GM12878 (cell line): ENCODE measurements at regions not wholly inside any gene's neighbourhood (a gene's known extent, or its start where the extent isn't known, plus 50 kb on each side); places are given as distances from the start of the nearest gene placed in this dataset.

ENCODE experiments used
- ATAC-seq: fragments of 200-7000 bp; cut with Tn5 transposase; 3 replicates; pipeline ENCODE4 v1.9.1; 2020; ENCODE audit warnings: mild to moderate bottlenecking, moderate library complexity
- BruUV-seq: library from RNA; stranded (reverse); fragments of 400-500 nt; replicated peaks from 2 replicates; lab custom pipeline; 2021; lab: Mats Ljungman, UMichigan
- CTCF ChIA-PET: fragments of 300-600 bp; sonication (Branson Sonifier 250); formaldehyde crosslinking; extraction: SDS; loops from one replicate; lab custom pipeline; 2021; ENCODE audit warnings: inconsistent platforms; lab: Yijun Ruan, JAX
- POLR2A ChIA-PET: fragments of 350-600 bp; formaldehyde crosslinking; extraction: SDS; loops from one replicate; lab custom pipeline; 2021; ENCODE audit warnings: inconsistent platforms; lab: Charles Lee
- RAD21 ChIA-PET: fragments of 300-600 bp; sonication (Branson Sonifier 250); formaldehyde crosslinking; loops from one replicate; lab custom pipeline; 2023; ENCODE audit warnings: antibody characterized with exemption; ENCODE audit not compliant: unreplicated experiment; lab: Charles Lee
- SMC1A ChIA-PET: fragments of 300-600 bp; sonication (Branson Sonifier 250); formaldehyde crosslinking; loops from one replicate; lab custom pipeline; 2023; ENCODE audit not compliant: unreplicated experiment, uncharacterized antibody; lab: Charles Lee
- DNase-seq: peaks from one replicate; pipeline ENCODE4 v3.0.0-alpha.2; 2011; ENCODE audit warnings: low read depth, low spot score
- FAIRE-seq: peaks from 3 replicates; lab custom pipeline; 2011; peaks lifted over from hg19 to GRCh38; lab: Jason Lieb, UNC
- H2AFZ ChIP-seq: 2 replicates; pipeline ENCODE4 v1.6.0; 2011; ENCODE audit warnings: low read depth, low read length, control low read depth; ENCODE audit not compliant: control insufficient read depth
- H3K27ac ChIP-seq: 2 replicates; pipeline ENCODE4 v1.5.1; 2011; ENCODE audit warnings: control low read depth; ENCODE audit not compliant: control insufficient read depth, insufficient read depth
- H3K27me3 ChIP-seq, 2 experiments: replicated peaks in 1 of 2; 2 replicates each; pipeline versions ENCODE4 v1.6.0 to v1.6.1; 2011; ENCODE audit warnings: low read length in 1 of 2; ENCODE audit not compliant: control insufficient read depth in 2 of 2, insufficient read depth in 2 of 2
- H3K36me3 ChIP-seq, 2 experiments: 2 replicates each; pipeline ENCODE4 v1.5.1; 2011; ENCODE audit warnings: low read length in 1 of 2; ENCODE audit not compliant: control insufficient read depth in 2 of 2, insufficient read depth in 2 of 2
- H3K4me1 ChIP-seq: 2 replicates; pipeline ENCODE4 v1.6.1; 2011; ENCODE audit warnings: mild to moderate bottlenecking, low read length, moderate library complexity, mixed read lengths; ENCODE audit not compliant: control insufficient read depth, insufficient read depth
- H3K4me2 ChIP-seq: 2 replicates; pipeline ENCODE4 v1.6.0; 2011; ENCODE audit warnings: control low read depth; ENCODE audit not compliant: control insufficient read depth, insufficient read depth
- H3K4me3 ChIP-seq: fragments of 200-600 bp; sonication (generic); 2 replicates; pipeline ENCODE4 v1.5.1; 2016
- H3K79me2 ChIP-seq: 2 replicates; pipeline ENCODE4 v1.6.0; 2011; ENCODE audit warnings: low read length; ENCODE audit not compliant: control insufficient read depth, insufficient read depth
- H3K9ac ChIP-seq: 2 replicates; pipeline ENCODE4 v1.8.0; 2011; ENCODE audit warnings: low read length, control low read depth, mixed read lengths; ENCODE audit not compliant: control insufficient read depth, insufficient read depth
- H3K9me3 ChIP-seq: replicated peaks from 3 replicates; pipeline ENCODE4 v1.5.1; 2011; ENCODE audit warnings: mild to moderate bottlenecking, low read length; ENCODE audit not compliant: control insufficient read depth, insufficient read depth
- H4K20me1 ChIP-seq: 2 replicates; pipeline ENCODE4 v1.6.0; 2011; ENCODE audit not compliant: control insufficient read depth, insufficient read depth
- CHD4 ChIP-seq: fragments of 200-600 bp; sonication (generic); IDR thresholded peaks from 2 replicates; pipeline ENCODE4 v1.6.1; 2016; ENCODE audit warnings: mild to moderate bottlenecking
- KLF5 ChIP-seq: fragments of 450-650 bp; IDR thresholded peaks from 2 replicates; pipeline ENCODE4 v1.6.1; 2014; ENCODE audit warnings: mild to moderate bottlenecking; ENCODE audit not compliant: partially characterized antibody
- NR2F1 ChIP-seq: fragments of 450-650 bp; conservative IDR thresholded peaks from 2 replicates; pipeline ENCODE4 v1.6.1; 2017; ENCODE audit warnings: mild to moderate bottlenecking
- RUNX3 ChIP-seq: IDR thresholded peaks from 2 replicates; pipeline ENCODE4 v1.6.1; 2012; ENCODE audit warnings: low read length, inconsistent platforms
- SPI1 ChIP-seq: IDR thresholded peaks from 2 replicates; pipeline ENCODE4 v1.6.1; 2011; ENCODE audit warnings: low read depth, mild to moderate bottlenecking, low read length, moderate library complexity, borderline replicate concordance; ENCODE audit not compliant: insufficient read depth
- SREBF1 ChIP-seq: IDR thresholded peaks from 2 replicates; pipeline ENCODE4 v1.6.1; 2012; ENCODE audit warnings: mild to moderate bottlenecking, low read length
- ZNF384 ChIP-seq: IDR thresholded peaks from 2 replicates; pipeline ENCODE4 v1.6.1; 2012; ENCODE audit warnings: low read depth, mild to moderate bottlenecking, low read length, improper control_type of control experiment, borderline replicate concordance
- ZNF592 ChIP-seq: fragments of 450-650 bp; IDR thresholded peaks from 2 replicates; pipeline ENCODE4 v1.6.1; 2017; ENCODE audit warnings: mild to moderate bottlenecking, moderate library complexity
- WGBS: methylation state at CpG from one replicate; pipeline ENCODE4 v1.1.6; 2016; ENCODE audit warnings: low lambda C conversion rate; ENCODE audit not compliant: insufficient replicate concordance, insufficient coverage; ENCODE audit errors: missing lambda C conversion rate; 5-methylcytosine and 5-hydroxymethylcytosine counted together
- in situ Hi-C: fragments of 300-500 bp; cut with MboI; formaldehyde crosslinking; loops from 9 replicates; pipeline ENCODE4 v1.14.3; 2018; ENCODE audit warnings: mixed read lengths
- intact Hi-C: fragments of 100-400 bp; cut with micrococcal nuclease; formaldehyde crosslinking; loops from one replicate; pipeline ENCODE4 v1.14.2; 2022; ENCODE audit not compliant: unreplicated experiment

GRCh38 chr2:181141676-181142075, 161.3 kb downstream of the UBE2E3 start (continued):
- TF ChIP-seq ZNF592 (no peak), KLF5 (no peak), ZNF384 (no peak), NR2F1 (no peak), SREBF1 (no peak)
- TF ChIP-seq, all 136 proteins: peak for 0

DNA sequence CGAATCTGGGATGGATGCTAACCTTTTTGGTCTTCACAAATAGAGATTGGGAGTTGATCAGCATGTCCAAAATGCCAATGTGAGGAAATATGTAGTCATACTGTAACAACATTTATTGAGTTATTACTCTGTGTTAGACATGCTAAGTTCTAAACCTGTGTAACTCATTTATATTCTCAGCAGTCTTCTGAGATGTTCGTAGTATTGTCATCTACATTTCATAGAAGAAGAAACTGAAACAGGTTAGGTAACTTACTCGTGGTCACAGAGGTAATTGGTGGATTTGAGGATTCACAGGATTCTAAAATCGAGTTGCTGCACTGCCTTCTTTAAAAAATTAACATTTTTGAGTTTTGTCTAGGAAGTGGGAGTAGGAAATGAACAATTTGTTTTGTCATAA, 162.1 kb downstream of the UBE2E3 start:
- intact Hi-C loops, result no loop called here
- POLR2A ChIA-PET, result no interaction called here

More for the DNA sequence above, 162.1 kb downstream of the UBE2E3 start:
- no peaks in the 10 kb centered on the region for H3K27me3 ChIP-seq
- no peak overlapping the region for H3K9ac ChIP-seq
- ATAC-seq, result no peak
- H3K4me3 ChIP-seq, result no peak overlapping the region
- TF ChIP-seq CHD4, result no peak
- TF ChIP-seq RUNX3, result peak; percentile 55; the same call in 1 of the 2 replicates
- TF ChIP-seq SPI1, result no peak
- peak overlapping the region; percentile 44; the same call in 1 of the 2 replicates for H3K4me2 ChIP-seq
- FAIRE-seq, result peak; percentile 61
- no peaks in the 10 kb centered on the region for H3K79me2 ChIP-seq
- ChIA-PET SMC1A (interaction anchor here (1.1 to 2.1 kb wide), 5 partner anchors 12 to 42 kb away, joined by 3 to 6 read pairs (median 4); no protein-coding TSS in a partner anchor), RAD21 (interaction anchor here (2.6 kb wide), 1 partner anchor 12 kb away, joined by 7 read pairs; no protein-coding TSS in a partner anchor), CTCF (interaction anchor here (1.4 kb wide), 1 partner anchor 10 kb away, joined by 3 read pairs; no protein-coding TSS in a partner anchor)
- WGBS, result 7% methylated on average over 4 of the region's 4 CpGs
- no peaks in the 10 kb centered on the region for H4K20me1 ChIP-seq
- H3K9me3 ChIP-seq, result no peaks in the 10 kb centered on the region; the same call in 2 of the 3 replicates
- H3K4me1 ChIP-seq, result no peaks in the 10 kb centered on the region
- H3K27ac ChIP-seq, result no peak overlapping the region
- BruUV-seq, result no TSS peak
- H3K36me3 ChIP-seq, result no peaks in the 10 kb centered on the region
- DNase-seq, result no peak
- peak overlapping the region; percentile 25; the same call in 1 of the 2 replicates for H2AFZ ChIP-seq
- in situ Hi-C loops, result no loop called here
